DND-41 (cell line): ENCODE measurements at regions not wholly inside any gene's neighbourhood (a gene's known extent, or its start where the extent isn't known, plus 50 kb on each side); places are given as distances from the start of the nearest gene placed in this dataset.
"Not testable (repeated sequence)": the region's sequence is repeated elsewhere in the genome, so short reads cannot be mapped to it uniquely, and the experiment has no call there.

Source experiments
- ATAC-seq: fragments of 200-7000 bp; cut with Tn5 transposase; 3 replicates; pipeline ENCODE4 v1.9.1; 2021; ENCODE audit warnings: low read depth; ENCODE audit not compliant: insufficient read depth
- DNase-seq: peaks from one replicate; pipeline ENCODE4 v3.0.0-alpha.2; 2020
- H2AFZ ChIP-seq: 2 replicates; pipeline ENCODE4 v1.6.0; 2012; ENCODE audit warnings: low read depth, low read length
- H3K27ac ChIP-seq: 2 replicates; pipeline ENCODE4 v1.5.1; 2012; ENCODE audit warnings: low read length, inconsistent platforms
- H3K27me3 ChIP-seq: fragments of 200-600 bp; sonication (generic); 2 replicates; pipeline ENCODE4 v1.6.0; 2012; ENCODE audit warnings: low read length, mild to moderate bottlenecking, inconsistent platforms; ENCODE audit not compliant: insufficient read depth, poor library complexity
- H3K36me3 ChIP-seq: 2 replicates; pipeline ENCODE4 v1.5.1; 2012; ENCODE audit warnings: low read length, inconsistent platforms; ENCODE audit not compliant: insufficient read depth
- H3K4me1 ChIP-seq: 2 replicates; pipeline ENCODE4 v1.5.1; 2012; ENCODE audit warnings: mild to moderate bottlenecking, low read length; ENCODE audit not compliant: insufficient read depth
- H3K4me2 ChIP-seq: 2 replicates; pipeline ENCODE4 v1.6.0; 2012; ENCODE audit warnings: mild to moderate bottlenecking, moderate library complexity, low read length, inconsistent platforms; ENCODE audit not compliant: insufficient read depth
- H3K4me3 ChIP-seq, 2 experiments: fragments of 200-600 bp in 1 of 2; shearing (Covaris generic) in 1 of 2; 2 replicates each; pipeline ENCODE4 v1.5.1; 2012 to 2016; ENCODE audit warnings: inconsistent platforms in 2 of 2, low read length in 2 of 2, mild to moderate bottlenecking in 2 of 2, low read depth in 1 of 2, moderate library complexity in 1 of 2
- H3K79me2 ChIP-seq: 2 replicates; pipeline ENCODE4 v1.6.0; 2012; ENCODE audit warnings: low read length, inconsistent platforms; ENCODE audit not compliant: insufficient read depth
- H3K9ac ChIP-seq: 2 replicates; pipeline ENCODE4 v1.6.0; 2012; ENCODE audit warnings: low read depth, mild to moderate bottlenecking, inconsistent platforms, low read length, moderate library complexity
- H3K9me3 ChIP-seq: 2 replicates; pipeline ENCODE4 v1.5.1; 2012; ENCODE audit warnings: low read length, moderate library complexity, mild to moderate bottlenecking, inconsistent platforms; ENCODE audit not compliant: insufficient read depth, severe bottlenecking
- H4K20me1 ChIP-seq: 2 replicates; pipeline ENCODE4 v1.6.0; 2012; ENCODE audit warnings: low read length; ENCODE audit not compliant: insufficient read depth
- EZH2 ChIP-seq: IDR thresholded peaks from 3 replicates; pipeline ENCODE4 v1.6.1; 2012; ENCODE audit warnings: borderline replicate concordance, low read depth, mild to moderate bottlenecking, moderate library complexity, low read length, inconsistent platforms; ENCODE audit not compliant: severe bottlenecking
- TF ChIP-seq, protein P1 (sequence below): IDR thresholded peaks from 2 replicates; pipeline ENCODE4 v1.5.1; 2012; ENCODE audit warnings: borderline replicate concordance, low read length, moderate library complexity, mild to moderate bottlenecking; ENCODE audit not compliant: poor library complexity, severe bottlenecking; ENCODE audit errors: extremely low read depth

GRCh38 chr3:20726786-20727185, 540.8 kb upstream of the SGO1 start:
- H3K4me3 ChIP-seq: no peak overlapping the region
- no peak for ATAC-seq
- no peak overlapping the region for H3K9ac ChIP-seq
- TF ChIP-seq, protein P1, sequence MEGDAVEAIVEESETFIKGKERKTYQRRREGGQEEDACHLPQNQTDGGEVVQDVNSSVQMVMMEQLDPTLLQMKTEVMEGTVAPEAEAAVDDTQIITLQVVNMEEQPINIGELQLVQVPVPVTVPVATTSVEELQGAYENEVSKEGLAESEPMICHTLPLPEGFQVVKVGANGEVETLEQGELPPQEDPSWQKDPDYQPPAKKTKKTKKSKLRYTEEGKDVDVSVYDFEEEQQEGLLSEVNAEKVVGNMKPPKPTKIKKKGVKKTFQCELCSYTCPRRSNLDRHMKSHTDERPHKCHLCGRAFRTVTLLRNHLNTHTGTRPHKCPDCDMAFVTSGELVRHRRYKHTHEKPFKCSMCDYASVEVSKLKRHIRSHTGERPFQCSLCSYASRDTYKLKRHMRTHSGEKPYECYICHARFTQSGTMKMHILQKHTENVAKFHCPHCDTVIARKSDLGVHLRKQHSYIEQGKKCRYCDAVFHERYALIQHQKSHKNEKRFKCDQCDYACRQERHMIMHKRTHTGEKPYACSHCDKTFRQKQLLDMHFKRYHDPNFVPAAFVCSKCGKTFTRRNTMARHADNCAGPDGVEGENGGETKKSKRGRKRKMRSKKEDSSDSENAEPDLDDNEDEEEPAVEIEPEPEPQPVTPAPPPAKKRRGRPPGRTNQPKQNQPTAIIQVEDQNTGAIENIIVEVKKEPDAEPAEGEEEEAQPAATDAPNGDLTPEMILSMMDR: no peak
- TF ChIP-seq EZH2: no peak
- no peaks in the 10 kb centered on the region for H3K79me2 ChIP-seq
- no peaks in the 10 kb centered on the region for H3K36me3 ChIP-seq
- no peaks in the 10 kb centered on the region for H3K27me3 ChIP-seq
- no peak for DNase-seq
- no peaks in the 10 kb centered on the region for H4K20me1 ChIP-seq
- H2AFZ ChIP-seq: no peak overlapping the region
- no peaks in the 10 kb centered on the region for H3K9me3 ChIP-seq
- H3K4me2 ChIP-seq: no peak overlapping the region
- H3K27ac ChIP-seq: no peak overlapping the region
- 0 out of 2 replicates have a peak, but pooled peaks cover 2% of the 10 kb centered on the region for H3K4me1 ChIP-seq

GRCh38 chr3:20724241-20724640, 538.2 kb upstream of the SGO1 start:
- Histone ChIP-seq H3K4me2 (no peak overlapping the region), H3K79me2 (no peaks in the 10 kb centered on the region), H4K20me1 (no peaks in the 10 kb centered on the region), H3K9ac (no peak overlapping the region), H3K27ac (no peak overlapping the region), H3K9me3 (no peaks in the 10 kb centered on the region), H3K36me3 (no peaks in the 10 kb centered on the region), H2AFZ (no peak overlapping the region), H3K27me3 (no peaks in the 10 kb centered on the region), H3K4me3 (no peak overlapping the region), H3K4me1 (0 out of 2 replicates have a peak, but pooled peaks cover under 1% of the 10 kb centered on the region)
- ATAC-seq: no peak
- DNase-seq: no peak
- TF ChIP-seq, protein P1: no peak
- no peak for TF ChIP-seq EZH2

DNA sequence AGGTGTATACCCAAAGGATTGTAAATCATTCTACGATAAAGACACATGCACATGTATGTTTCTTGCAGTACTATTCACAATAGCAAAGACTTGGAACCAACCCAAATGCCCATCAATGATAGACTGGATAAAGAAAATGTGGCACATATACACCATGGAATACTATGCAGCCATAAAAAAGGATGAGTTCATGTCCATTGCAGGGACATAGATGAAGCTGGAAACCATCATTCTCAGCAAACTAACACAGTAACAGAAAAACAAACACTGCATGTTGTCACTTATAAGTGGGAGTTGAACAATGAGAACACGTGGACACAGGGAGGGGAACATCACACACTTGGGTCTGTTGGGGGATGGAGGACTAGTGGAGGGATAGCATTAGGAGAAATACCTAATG, 530.4 kb upstream of the SGO1 start:
- not testable (repeated sequence) for H3K27me3 ChIP-seq, H3K9me3 ChIP-seq

DNA sequence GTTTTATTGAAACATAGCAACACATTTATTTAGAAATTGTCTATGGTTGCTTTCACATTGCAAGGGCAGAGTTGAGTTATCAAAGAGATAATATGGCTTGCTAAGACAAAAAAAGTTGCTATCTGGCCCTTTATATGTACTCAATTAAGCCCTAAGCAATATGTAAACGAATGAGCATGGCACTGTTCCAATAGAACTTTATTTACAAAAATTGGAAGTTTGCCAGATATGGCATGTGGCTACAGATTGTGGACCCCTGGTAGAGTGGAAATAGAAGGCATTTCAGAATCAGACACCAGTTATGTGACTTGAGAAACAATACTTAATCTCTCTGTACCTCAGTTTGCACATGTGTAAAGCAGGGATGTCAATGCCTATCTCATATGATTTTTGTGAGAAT, 515.6 kb upstream of the SGO1 start:
- Histone ChIP-seq H3K36me3 (no peaks in the 10 kb centered on the region), H3K27ac (no peak overlapping the region), H3K4me3 (no peak overlapping the region), H3K79me2 (no peaks in the 10 kb centered on the region), H3K9ac (no peak overlapping the region), H3K4me1 (no peaks in the 10 kb centered on the region), H2AFZ (no peak overlapping the region), H3K9me3 (no peaks in the 10 kb centered on the region), H4K20me1 (no peaks in the 10 kb centered on the region), H3K4me2 (no peak overlapping the region), H3K27me3 (no peaks in the 10 kb centered on the region)
- DNase-seq: no peak
- no peak for TF ChIP-seq EZH2
- TF ChIP-seq, protein P1: no peak
- no peak for ATAC-seq

More for the DNA sequence above, 530.4 kb upstream of the SGO1 start:
- DNase-seq, H3K79me2 ChIP-seq, H3K4me2 ChIP-seq, H4K20me1 ChIP-seq, H3K27ac ChIP-seq, H2AFZ ChIP-seq, H3K4me3 ChIP-seq, H3K9ac ChIP-seq, ATAC-seq, H3K4me1 ChIP-seq, H3K36me3 ChIP-seq: not testable (repeated sequence)
